Tibial nerve (tissue), 4 donors: ENCODE measurements at regions not wholly inside any gene's neighbourhood (a gene's known extent, or its start where the extent isn't known, plus 50 kb on each side); places are given as distances from the start of the nearest gene placed in this dataset.

Experiments
- DNase-seq, 2 donors: peaks; one replicate each; pipeline ENCODE4 v3.0.0-alpha.2; 2019; ENCODE audit warnings: low spot score in 2 of 2
- H3K27ac ChIP-seq, 4 donors: fragments of 200-600 bp; sonication (generic) in 3 of 4; one replicate each; pipeline ENCODE4 v1.5.1; 2017 to 2019; ENCODE audit warnings: mild to moderate bottlenecking in 1 of 4
- H3K27me3 ChIP-seq, 2 donors: fragments of 200-600 bp; sonication (generic) in 1 of 2; one replicate each; pipeline versions ENCODE4 v1.5.1 to v1.6.0; 2017 to 2019
- H3K36me3 ChIP-seq, 3 donors: fragments of 200-600 bp; sonication (generic); one replicate each; pipeline ENCODE4 v1.5.1; 2018 to 2019
- H3K4me1 ChIP-seq, 4 donors: fragments of 200-600 bp; sonication (generic) in 3 of 4; one replicate each; pipeline ENCODE4 v1.5.1; 2017 to 2019
- H3K4me3 ChIP-seq, 4 donors: fragments of 200-600 bp; sonication (generic) in 3 of 4; one replicate each; pipeline ENCODE4 v1.5.1; 2017 to 2019; ENCODE audit warnings: mild to moderate bottlenecking in 1 of 4, moderate library complexity in 1 of 4
- H3K9me3 ChIP-seq, 4 donors: fragments of 200-600 bp; sonication (generic) in 3 of 4; one replicate each; pipeline ENCODE4 v1.5.1; 2017 to 2019
- CTCF ChIP-seq, 5 experiments: fragments of 200-600 bp in 3 of 5; fragments of 450-650 bp in 2 of 5; sonication (generic) in 3 of 5; IDR thresholded peaks; one replicate each; pipeline ENCODE4 v1.5.1; 2016 to 2019; ENCODE audit warnings: antibody characterized with exemption in 5 of 5, mild to moderate bottlenecking in 3 of 5, moderate library complexity in 2 of 5
- EP300 ChIP-seq, 2 donors: sonication (generic); formaldehyde crosslinking; IDR thresholded peaks; one replicate each; pipeline ENCODE4 v1.6.1; 2017; ENCODE audit warnings: antibody characterized with exemption in 2 of 2, mild to moderate bottlenecking in 1 of 2
- POLR2A ChIP-seq, 2 donors: fragments of 450-650 bp; IDR thresholded peaks; one replicate each; pipeline ENCODE4 v1.6.1; 2017; ENCODE audit warnings: antibody characterized with exemption in 2 of 2, mild to moderate bottlenecking in 2 of 2, moderate library complexity in 2 of 2
- WGBS, 2 donors: methylation state at CpG; one replicate each; pipeline ENCODE4 v1.1.5; 2018; 5-methylcytosine and 5-hydroxymethylcytosine counted together

GRCh38 chr16:7834771-7835431 lies 502.3 kb downstream of the RBFOX1 start:
- no peak for TF ChIP-seq EP300 (IDR thresholded peaks at IDR 0.05)
- TF ChIP-seq POLR2A (IDR thresholded peaks at IDR 0.05) = no peak
- TF ChIP-seq CTCF (IDR thresholded peaks at IDR 0.05) = no peak

GRCh38 chr16:7820816-7821215 lies 488.2 kb downstream of the RBFOX1 start:
- no peak overlapping the region for H3K27ac ChIP-seq
- DNase-seq = no peak
- 52% methylated on average over 4 of the region's 4 CpGs for WGBS, 2 donors
- H3K4me3 ChIP-seq = no peak overlapping the region
- no peaks in the 10 kb centered on the region for H3K27me3 ChIP-seq
- no peaks in the 10 kb centered on the region for H3K4me1 ChIP-seq
- TF ChIP-seq EP300 (IDR thresholded peaks at IDR 0.05) = no peak
- no peaks in the 10 kb centered on the region for H3K9me3 ChIP-seq
- no peaks in the 10 kb centered on the region for H3K36me3 ChIP-seq

More at GRCh38 chr16:7834771-7835431, 502.3 kb downstream of the RBFOX1 start:
- 13 to 26% methylated on average over 1 of the region's 1 CpG for WGBS, 2 donors
- Histone ChIP-seq H3K9me3 (no peaks in the 10 kb centered on the region), H3K36me3 (no peaks in the 10 kb centered on the region), H3K4me1 (no peaks in the 10 kb centered on the region), H3K27me3 (no peaks in the 10 kb centered on the region), H3K4me3 (no peak overlapping the region), H3K27ac (no peak overlapping the region)
- no peak for DNase-seq

GRCh38 chr16:7805686-7806396 lies 473.2 kb downstream of the RBFOX1 start:
- Histone ChIP-seq H3K4me1 (no peaks in the 10 kb centered on the region), H3K27me3 (no peaks in the 10 kb centered on the region), H3K27ac (no peak overlapping the region), H3K4me3 (no peak overlapping the region), H3K9me3 (no peaks in the 10 kb centered on the region), H3K36me3 (no peaks in the 10 kb centered on the region)
- 64 to 67% methylated on average over 8 of the region's 8 CpGs for WGBS, 2 donors
- TF ChIP-seq EP300 (IDR thresholded peaks at IDR 0.05) (no peak), CTCF (IDR thresholded peaks at IDR 0.05) (no peak), POLR2A (IDR thresholded peaks at IDR 0.05) (no peak)
- no peak for DNase-seq

GRCh38 chr16:7804635-7805195 lies 472.1 kb downstream of the RBFOX1 start:
- TF ChIP-seq EP300 (IDR thresholded peaks at IDR 0.05) = no peak
- no peak for TF ChIP-seq POLR2A (IDR thresholded peaks at IDR 0.05)
- TF ChIP-seq CTCF (IDR thresholded peaks at IDR 0.05) = no peak
- WGBS, 2 donors = 80% methylated on average over 10 of the region's 10 CpGs
- Histone ChIP-seq H3K27ac (no peak overlapping the region), H3K4me3 (no peak overlapping the region), H3K4me1 (no peaks in the 10 kb centered on the region), H3K27me3 (no peaks in the 10 kb centered on the region), H3K9me3 (no peaks in the 10 kb centered on the region), H3K36me3 (no peaks in the 10 kb centered on the region)
- no peak for DNase-seq

GRCh38 chr16:7792346-7792745 lies 459.7 kb downstream of the RBFOX1 start:
- WGBS, 2 donors = 90 to 92% methylated on average over 4 of the region's 4 CpGs
- no peak for TF ChIP-seq CTCF (IDR thresholded peaks at IDR 0.05)
- H3K4me1 ChIP-seq = no peaks in the 10 kb centered on the region
- H3K27me3 ChIP-seq = no peaks in the 10 kb centered on the region
- H3K4me3 ChIP-seq = no peak overlapping the region
- no peak for DNase-seq
- H3K36me3 ChIP-seq = no peaks in the 10 kb centered on the region
- no peak overlapping the region for H3K27ac ChIP-seq
- no peaks in the 10 kb centered on the region for H3K9me3 ChIP-seq
